ENCODE measurements at regions not wholly inside any gene's neighbourhood (a gene's known extent, or its start where the extent isn't known, plus 50 kb on each side); places are given as distances from the start of the nearest gene placed in this dataset.

- TF ChIP-seq CTCF (IDR thresholded peaks at IDR 0.05; ENCODE audit: insufficient read depth, low read length, severe bottlenecking), result no peak
- FAIRE-seq, result no peak
- no peak for DNase-seq (ENCODE audit: low read depth)
- Histone ChIP-seq H3K36me3 (ENCODE audit: control insufficient read depth, insufficient read depth, low read length) (no peaks in the 10 kb centered on the region), H3K4me3 (ENCODE audit: low read depth, low read length) (no peak overlapping the region), H3K27me3 (ENCODE audit: control insufficient read depth, insufficient read depth, low read length) (peaks cover 2% of the 10 kb centered on the region)
These were observed 60.3 kb upstream of the GALNT9 start for GRCh38 chr12:132389526-132390286.

GRCh38 chr12:132389026-132389425 is 59.6 kb upstream of the GALNT9 start:
- no peak for TF ChIP-seq CTCF (IDR thresholded peaks at IDR 0.05; ENCODE audit: insufficient read depth, low read length, severe bottlenecking)
- DNase-seq (ENCODE audit: low read depth) (no peak), FAIRE-seq (no peak)
- no peaks in the 10 kb centered on the region for H3K36me3 ChIP-seq (ENCODE audit: control insufficient read depth, insufficient read depth, low read length)
- H3K4me3 ChIP-seq (ENCODE audit: low read depth, low read length), result no peak overlapping the region
- H3K27me3 ChIP-seq (ENCODE audit: control insufficient read depth, insufficient read depth, low read length), result peaks cover 2% of the 10 kb centered on the region

- TF ChIP-seq CTCF (IDR thresholded peaks at IDR 0.05; ENCODE audit: insufficient read depth, low read length, severe bottlenecking), result no peak
- Histone ChIP-seq H3K36me3 (ENCODE audit: control insufficient read depth, insufficient read depth, low read length) (no peaks in the 10 kb centered on the region), H3K4me3 (ENCODE audit: low read depth, low read length) (no peak overlapping the region), H3K27me3 (ENCODE audit: control insufficient read depth, insufficient read depth, low read length) (peaks cover 2% of the 10 kb centered on the region)
- DNase-seq (ENCODE audit: low read depth) (no peak), FAIRE-seq (no peak)
These were observed 59.1 kb upstream of the GALNT9 start for GRCh38 chr12:132388379-132389015.

GRCh38 chr12:132386926-132387497 is 57.6 kb upstream of the GALNT9 start:
- no peak for TF ChIP-seq CTCF (IDR thresholded peaks at IDR 0.05; ENCODE audit: insufficient read depth, low read length, severe bottlenecking)
- H3K27me3 ChIP-seq (ENCODE audit: control insufficient read depth, insufficient read depth, low read length), result peaks cover 2% of the 10 kb centered on the region
- H3K4me3 ChIP-seq (ENCODE audit: low read depth, low read length), result no peak overlapping the region
- DNase-seq (ENCODE audit: low read depth) (no peak), FAIRE-seq (no peak)
- no peaks in the 10 kb centered on the region for H3K36me3 ChIP-seq (ENCODE audit: control insufficient read depth, insufficient read depth, low read length)

GRCh38 chr12:132385923-132386751 is 56.7 kb upstream of the GALNT9 start:
- peaks cover 2% of the 10 kb centered on the region for H3K27me3 ChIP-seq (ENCODE audit: control insufficient read depth, insufficient read depth, low read length)
- DNase-seq (ENCODE audit: low read depth) (no peak), FAIRE-seq (no peak)
- no peak overlapping the region for H3K4me3 ChIP-seq (ENCODE audit: low read depth, low read length)
- no peaks in the 10 kb centered on the region for H3K36me3 ChIP-seq (ENCODE audit: control insufficient read depth, insufficient read depth, low read length)
- no peak for TF ChIP-seq CTCF (IDR thresholded peaks at IDR 0.05; ENCODE audit: insufficient read depth, low read length, severe bottlenecking)

All from bronchial epithelial cell (primary cell).